Panc1 (cell line): ENCODE measurements at regions not wholly inside any gene's neighbourhood (a gene's known extent, or its start where the extent isn't known, plus 50 kb on each side); places are given as distances from the start of the nearest gene placed in this dataset.

Source experiments
- ATAC-seq: fragments of 200-7000 bp; cut with Tn5 transposase; 2 replicates; pipeline ENCODE4 v1.9.1; 2020; ENCODE audit warnings: mild to moderate bottlenecking, moderate library complexity
- BruUV-seq: library from RNA; stranded (reverse); fragments of 400-500 nt; replicated peaks from 2 replicates; lab custom pipeline; 2021; lab: Mats Ljungman, UMichigan
- CTCF ChIA-PET: fragments of 300-600 bp; sonication (Branson Sonifier 250); formaldehyde crosslinking; loops from one replicate; lab custom pipeline; 2022; ENCODE audit warnings: antibody characterized with exemption; lab: Charles Lee
- POLR2A ChIA-PET: fragments of 300-600 bp; sonication (Branson Sonifier 250); formaldehyde crosslinking; loops from one replicate; lab custom pipeline; 2022; ENCODE audit warnings: antibody characterized with exemption; lab: Charles Lee
- DNase-seq: peaks from one replicate; pipeline ENCODE4 v3.0.0-alpha.2; 2010; ENCODE audit warnings: low read depth, low spot score
- H3K27ac ChIP-seq: 2 replicates; pipeline ENCODE4 v1.5.1; 2011; ENCODE audit warnings: mild to moderate bottlenecking, low read length, inconsistent platforms
- H3K27me3 ChIP-seq: fragments of 200-500 bp; sonication (Bioruptor generic); 2 replicates; pipeline ENCODE4 v1.6.0; 2014; ENCODE audit warnings: low read length, inconsistent platforms; ENCODE audit not compliant: control insufficient read depth, insufficient read depth
- H3K36me3 ChIP-seq: fragments of 200-500 bp; sonication (Bioruptor generic); 2 replicates; pipeline ENCODE4 v1.5.1; 2014; ENCODE audit warnings: inconsistent platforms, mild to moderate bottlenecking, low read length, moderate library complexity; ENCODE audit not compliant: control insufficient read depth, insufficient read depth
- H3K4me1 ChIP-seq: 2 replicates; pipeline ENCODE4 v1.5.1; 2011; ENCODE audit warnings: inconsistent platforms, mild to moderate bottlenecking, low read length, moderate library complexity; ENCODE audit not compliant: control insufficient read depth, insufficient read depth
- H3K4me3 ChIP-seq, 2 experiments: 2 replicates each; pipeline ENCODE4 v1.5.1; 2011 to 2012; ENCODE audit warnings: low read depth in 2 of 2, low read length in 2 of 2, mild to moderate bottlenecking in 2 of 2, inconsistent platforms in 1 of 2, moderate library complexity in 1 of 2
- H3K9me3 ChIP-seq: fragments of 200-500 bp; sonication (Bioruptor generic); 2 replicates; pipeline ENCODE4 v1.5.1; 2014; ENCODE audit warnings: low read depth, mild to moderate bottlenecking, inconsistent platforms, low read length, moderate library complexity; ENCODE audit not compliant: control insufficient read depth, insufficient read depth
- POLR2AphosphoS5 ChIP-seq: IDR thresholded peaks from 2 replicates; pipeline ENCODE4 v1.6.1; 2012; ENCODE audit warnings: mild to moderate bottlenecking, low read depth, low read length, moderate library complexity
- REST ChIP-seq, 2 experiments: IDR thresholded peaks; 2 replicates each; pipeline ENCODE4 v1.6.1; 2011 to 2012; ENCODE audit warnings: low read depth in 2 of 2, control low read depth in 1 of 2, low read length in 1 of 2, mild to moderate bottlenecking in 1 of 2, moderate library complexity in 1 of 2; ENCODE audit not compliant: insufficient read depth in 1 of 2
- SIN3A ChIP-seq: IDR thresholded peaks from 2 replicates; pipeline ENCODE4 v1.6.1; 2012; ENCODE audit warnings: low read depth, mild to moderate bottlenecking, low read length, moderate library complexity, borderline replicate concordance; ENCODE audit not compliant: insufficient read depth
- TCF7L2 ChIP-seq: IDR thresholded peaks from 2 replicates; pipeline ENCODE4 v1.6.1; 2011; ENCODE audit warnings: mild to moderate bottlenecking, low read depth, low read length, inconsistent platforms
- in situ Hi-C: cut with HindIII; loops from 2 replicates; pipeline ENCODE4 v1.10.0; 2016; ENCODE audit warnings: low sequenced_read_pairs, low pct_unique_long_range_greater_than_20kb
- intact Hi-C: fragments of 100-400 bp; cut with micrococcal nuclease; formaldehyde crosslinking; loops from one replicate; pipeline ENCODE4 v1.10.0; 2022; ENCODE audit not compliant: unreplicated experiment
- TF ChIP-seq, protein P1 (sequence below): fragments of 450-650 bp; IDR thresholded peaks from 2 replicates; pipeline ENCODE4 v1.5.1; 2017; ENCODE audit warnings: mild to moderate bottlenecking

DNA sequence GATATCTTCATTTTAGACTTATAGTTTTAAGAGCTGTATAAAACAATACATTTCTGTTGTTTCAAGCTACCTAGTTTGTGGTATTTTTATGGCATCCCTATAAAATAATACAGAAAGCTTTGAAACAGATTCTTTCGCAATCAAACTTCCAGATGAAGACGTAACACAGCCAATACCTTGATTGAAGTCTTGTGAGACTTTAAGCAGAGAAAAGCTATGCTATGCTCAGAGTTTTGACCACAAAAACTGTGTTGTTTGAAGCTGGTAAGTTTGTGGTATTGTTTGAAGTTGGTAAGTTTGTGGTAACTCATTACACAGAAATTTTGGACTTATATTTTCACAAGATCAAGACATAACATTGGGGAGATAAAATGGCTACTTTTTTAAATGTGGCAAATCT, 201.8 kb upstream of the UGT8 start:
- TF ChIP-seq POLR2AphosphoS5 (no peak), REST (IDR thresholded peaks at IDR 0.05; ENCODE audit: insufficient read depth in 1 of 2, low read depth in 2 of 2, low read length in 1 of 2) (no peak), SIN3A (no peak), TCF7L2 (no peak)
- TF ChIP-seq, protein P1, sequence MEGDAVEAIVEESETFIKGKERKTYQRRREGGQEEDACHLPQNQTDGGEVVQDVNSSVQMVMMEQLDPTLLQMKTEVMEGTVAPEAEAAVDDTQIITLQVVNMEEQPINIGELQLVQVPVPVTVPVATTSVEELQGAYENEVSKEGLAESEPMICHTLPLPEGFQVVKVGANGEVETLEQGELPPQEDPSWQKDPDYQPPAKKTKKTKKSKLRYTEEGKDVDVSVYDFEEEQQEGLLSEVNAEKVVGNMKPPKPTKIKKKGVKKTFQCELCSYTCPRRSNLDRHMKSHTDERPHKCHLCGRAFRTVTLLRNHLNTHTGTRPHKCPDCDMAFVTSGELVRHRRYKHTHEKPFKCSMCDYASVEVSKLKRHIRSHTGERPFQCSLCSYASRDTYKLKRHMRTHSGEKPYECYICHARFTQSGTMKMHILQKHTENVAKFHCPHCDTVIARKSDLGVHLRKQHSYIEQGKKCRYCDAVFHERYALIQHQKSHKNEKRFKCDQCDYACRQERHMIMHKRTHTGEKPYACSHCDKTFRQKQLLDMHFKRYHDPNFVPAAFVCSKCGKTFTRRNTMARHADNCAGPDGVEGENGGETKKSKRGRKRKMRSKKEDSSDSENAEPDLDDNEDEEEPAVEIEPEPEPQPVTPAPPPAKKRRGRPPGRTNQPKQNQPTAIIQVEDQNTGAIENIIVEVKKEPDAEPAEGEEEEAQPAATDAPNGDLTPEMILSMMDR, result no peak
- no peak for ATAC-seq
- ChIA-PET POLR2A (no interaction called here), CTCF (no interaction called here)
- no peak overlapping the region for H3K4me3 ChIP-seq
- DNase-seq, result no peak
- no peak overlapping the region for H3K27ac ChIP-seq
- in situ Hi-C loops (no loop called here), intact Hi-C loops (no loop called here)
- H3K27me3 ChIP-seq, result no peaks in the 10 kb centered on the region
- no peaks in the 10 kb centered on the region for H3K9me3 ChIP-seq
- H3K36me3 ChIP-seq, result no peaks in the 10 kb centered on the region
- no peaks in the 10 kb centered on the region for H3K4me1 ChIP-seq
- BruUV-seq, result no TSS peak

DNA sequence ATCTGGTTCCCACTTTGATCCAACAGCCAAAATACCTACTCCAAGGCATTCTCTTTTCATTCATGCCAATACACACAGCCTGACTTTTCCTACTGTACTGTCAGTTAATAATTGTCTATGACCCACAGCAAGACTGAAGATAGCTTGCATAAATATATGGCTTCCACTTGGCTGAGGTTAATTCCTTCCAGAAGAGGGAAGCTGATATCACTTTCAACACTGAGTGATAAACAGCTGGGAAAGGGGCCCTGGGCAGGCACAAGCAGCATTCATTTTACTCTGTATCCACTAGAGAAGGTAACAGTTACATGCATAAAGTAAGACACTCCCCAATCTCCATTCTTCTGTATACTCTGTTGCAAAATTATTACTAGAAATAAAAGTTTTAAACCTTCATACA, 200.2 kb upstream of the UGT8 start:
- in situ Hi-C loops, result no loop called here

More for the DNA sequence above, 200.2 kb upstream of the UGT8 start:
- TF ChIP-seq, protein P1, result no peak
- TF ChIP-seq POLR2AphosphoS5, result no peak
- TF ChIP-seq SIN3A, result no peak
- TF ChIP-seq TCF7L2, result no peak
- no peak for TF ChIP-seq REST (IDR thresholded peaks at IDR 0.05; ENCODE audit: insufficient read depth in 1 of 2, low read depth in 2 of 2, low read length in 1 of 2)
- Histone ChIP-seq H3K36me3 (no peaks in the 10 kb centered on the region), H3K27ac (no peak overlapping the region), H3K27me3 (no peaks in the 10 kb centered on the region), H3K4me1 (no peaks in the 10 kb centered on the region), H3K9me3 (no peaks in the 10 kb centered on the region), H3K4me3 (no peak overlapping the region)
- DNase-seq (no peak), ATAC-seq (no peak)
- CTCF ChIA-PET, result no interaction called here
- BruUV-seq, result no TSS peak
- intact Hi-C loops, result no loop called here
- POLR2A ChIA-PET, result no interaction called here
